Activated naive CD4-positive, alpha-beta T cell treated with anti-CD3 and anti-CD28 coated beads for 36 hours (primary cell): ENCODE measurements at regions not wholly inside any gene's neighbourhood (a gene's known extent, or its start where the extent isn't known, plus 50 kb on each side); places are given as distances from the start of the nearest gene placed in this dataset.

Experiments used
- CTCF ChIA-PET: fragments of 350-600 bp; sonication (Branson Sonifier 250); formaldehyde crosslinking; loops from one replicate; lab custom pipeline; 2021; ENCODE audit warnings: antibody characterized with exemption; lab: Charles Lee
- DNase-seq: peaks from one replicate; pipeline ENCODE4 v3.0.0-alpha.2; 2020
- H3K27ac Mint-ChIP-seq: one replicate; pipeline ENCODE4 v1.8.0; 2021; ENCODE audit warnings: mild to moderate bottlenecking, mixed read lengths
- H3K27me3 Mint-ChIP-seq: one replicate; pipeline ENCODE4 v1.8.0; 2021; ENCODE audit warnings: low read depth, mixed read lengths
- H3K36me3 Mint-ChIP-seq: one replicate; pipeline ENCODE4 v1.8.0; 2021; ENCODE audit warnings: low read depth, mixed read lengths
- H3K4me1 Mint-ChIP-seq: one replicate; pipeline ENCODE4 v1.8.0; 2021; ENCODE audit warnings: low read depth, mixed read lengths
- H3K4me3 Mint-ChIP-seq: one replicate; pipeline ENCODE4 v1.8.0; 2021; ENCODE audit warnings: mild to moderate bottlenecking, moderate library complexity, mixed read lengths
- H3K9me3 Mint-ChIP-seq: one replicate; pipeline ENCODE4 v1.8.0; 2021; ENCODE audit warnings: mixed read lengths
- intact Hi-C: fragments of 100-400 bp; cut with micrococcal nuclease; formaldehyde crosslinking; loops from one replicate; pipeline ENCODE4 v1.15.1; 2023

DNA sequence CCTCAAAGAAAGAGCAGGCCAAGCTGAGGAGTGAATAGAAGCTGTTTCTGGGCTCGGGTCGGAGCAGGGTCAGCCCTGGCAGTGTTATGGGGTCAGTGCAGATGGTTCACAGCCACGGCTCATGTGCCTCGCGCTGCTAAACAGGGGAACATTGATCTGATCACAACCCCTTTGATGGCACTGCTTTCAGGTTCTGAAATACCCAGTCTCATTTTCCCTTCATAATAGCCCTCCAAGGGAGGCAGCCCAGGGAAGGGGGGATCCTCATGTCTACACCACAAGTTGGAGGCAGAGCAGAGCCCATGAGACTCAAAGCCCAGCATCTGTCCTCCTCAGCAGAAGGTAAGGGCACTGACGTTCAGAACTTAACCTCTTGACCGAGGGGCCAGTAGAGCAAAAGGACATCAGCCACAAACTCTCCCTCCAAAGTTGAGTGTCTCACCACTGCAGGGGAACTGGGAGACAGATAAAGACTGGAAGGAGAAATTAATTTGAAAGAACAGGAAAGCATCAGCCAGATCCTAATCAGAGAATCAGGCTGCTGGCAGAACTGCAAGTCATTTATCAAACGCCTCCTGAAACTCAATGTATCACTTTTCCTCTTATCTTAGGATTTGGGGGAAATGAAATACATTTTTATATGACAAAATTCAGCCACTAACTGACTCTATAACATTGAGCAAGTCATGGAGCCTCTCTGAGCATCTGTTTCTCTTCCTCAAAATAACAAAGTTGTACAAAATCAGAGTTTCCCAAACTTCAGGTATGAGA lies 110.6 kb downstream of the SH3TC2 start:
- Mint-ChIP-seq H3K27me3 (no peaks in the 10 kb centered on the region), H3K4me3 (no peak overlapping the region), H3K36me3 (no peaks in the 10 kb centered on the region), H3K27ac (no peak overlapping the region), H3K9me3 (no peaks in the 10 kb centered on the region), H3K4me1 (no peaks in the 10 kb centered on the region)
- CTCF ChIA-PET: interaction anchor here (11.6 kb wide), 1 partner anchor 215 kb away, joined by 227 read pairs; no protein-coding TSS in a partner anchor
- intact Hi-C loops: no loop called here
- DNase-seq: no peak

DNA sequence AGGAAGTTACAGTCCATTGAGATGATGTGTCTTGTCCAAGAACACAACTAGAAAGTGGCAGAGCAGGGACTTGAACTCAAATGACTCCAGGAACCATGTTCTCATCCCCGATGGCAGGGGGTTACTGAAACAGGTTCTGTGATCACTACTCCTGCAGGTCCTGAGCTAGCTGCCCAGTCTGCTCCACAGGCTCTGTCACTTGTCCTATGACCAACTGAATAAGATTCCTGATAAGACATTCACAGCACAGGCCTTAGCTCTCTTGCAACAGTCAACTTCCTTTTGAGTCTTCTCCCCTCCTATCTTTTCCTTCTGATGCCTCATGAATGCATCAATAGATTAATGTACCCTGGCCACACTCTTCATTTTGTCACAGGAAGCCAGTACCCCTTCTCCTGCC lies 109.2 kb downstream of the SH3TC2 start:
- CTCF ChIA-PET: interaction anchor here (1.1 to 11.6 kb wide), 2 partner anchors 43 to 216 kb away, joined by 3 to 227 read pairs; no protein-coding TSS in a partner anchor
- H3K4me3 Mint-ChIP-seq: no peak overlapping the region
- H3K36me3 Mint-ChIP-seq: no peaks in the 10 kb centered on the region
- no peaks in the 10 kb centered on the region for H3K27me3 Mint-ChIP-seq
- H3K9me3 Mint-ChIP-seq: no peaks in the 10 kb centered on the region
- intact Hi-C loops: no loop called here
- H3K4me1 Mint-ChIP-seq: no peaks in the 10 kb centered on the region
- H3K27ac Mint-ChIP-seq: no peak overlapping the region
- DNase-seq: no peak
